A673 (cell line): ENCODE measurements at regions not wholly inside any gene's neighbourhood (a gene's known extent, or its start where the extent isn't known, plus 50 kb on each side); places are given as distances from the start of the nearest gene placed in this dataset.

ENCODE experiments used
- BruUV-seq: library from RNA; stranded (reverse); fragments of 400-500 nt; replicated peaks from 2 replicates; lab custom pipeline; 2021; lab: Mats Ljungman, UMichigan
- CTCF ChIA-PET: fragments of 300-600 bp; sonication (Branson Sonifier 250); formaldehyde crosslinking; loops from one replicate; lab custom pipeline; 2022; ENCODE audit warnings: antibody characterized with exemption; lab: Charles Lee
- POLR2A ChIA-PET: fragments of 300-600 bp; sonication (Branson Sonifier 250); formaldehyde crosslinking; loops from one replicate; lab custom pipeline; 2022; ENCODE audit warnings: antibody characterized with exemption; ENCODE audit not compliant: low non-redundant PET; lab: Charles Lee
- DNase-seq: peaks from one replicate; pipeline ENCODE4 v3.0.0-alpha.2; 2015; ENCODE audit warnings: low spot score
- H3K27ac ChIP-seq: fragments of 200-600 bp; sonication (generic); 2 replicates; pipeline ENCODE4 v1.5.1; 2016; ENCODE audit warnings: mixed run types, low read depth, mild to moderate bottlenecking, mixed read lengths, antibody characterized with exemption, low read length; ENCODE audit not compliant: poor library complexity, severe bottlenecking
- H3K27me3 ChIP-seq: fragments of 200-600 bp; sonication (generic); replicated peaks from 2 replicates; pipeline ENCODE4 v1.6.1; 2017; ENCODE audit warnings: mixed run types, low read depth, mild to moderate bottlenecking, mixed read lengths, antibody characterized with exemption, low read length; ENCODE audit not compliant: insufficient read depth, poor library complexity
- H3K36me3 ChIP-seq: fragments of 200-600 bp; sonication (generic); 2 replicates; pipeline ENCODE4 v1.6.1; 2016; ENCODE audit warnings: mixed run types, mild to moderate bottlenecking, mixed read lengths, antibody characterized with exemption, low read length; ENCODE audit not compliant: insufficient read depth, poor library complexity, severe bottlenecking
- H3K4me1 ChIP-seq: fragments of 200-600 bp; sonication (generic); 2 replicates; pipeline ENCODE4 v1.6.1; 2017; ENCODE audit warnings: mixed run types, mild to moderate bottlenecking, mixed read lengths, antibody characterized with exemption, low read length; ENCODE audit not compliant: insufficient read depth, poor library complexity, severe bottlenecking
- H3K4me3 ChIP-seq: fragments of 200-600 bp; sonication (generic); 2 replicates; pipeline ENCODE4 v1.5.1; 2016; ENCODE audit warnings: low read depth, mixed run types, mild to moderate bottlenecking, mixed read lengths, low read length; ENCODE audit not compliant: poor library complexity, severe bottlenecking
- H3K9me3 ChIP-seq: fragments of 200-600 bp; sonication (generic); 2 replicates; pipeline ENCODE4 v1.6.1; 2016; ENCODE audit warnings: mixed run types, low read depth, mild to moderate bottlenecking, mixed read lengths, antibody characterized with exemption, low read length; ENCODE audit not compliant: poor library complexity, severe bottlenecking
- CTCF ChIP-seq: fragments of 300-800, 200-600 bp; sonication (generic); conservative IDR thresholded peaks from 2 replicates; pipeline ENCODE4 v1.5.1; 2017; ENCODE audit warnings: low read depth, mild to moderate bottlenecking, antibody characterized with exemption, low read length, moderate library complexity, mixed read lengths
- EZH2 ChIP-seq: fragments of 200-600 bp; sonication (generic); IDR thresholded peaks from 2 replicates; pipeline ENCODE4 v1.6.1; 2017; ENCODE audit warnings: borderline replicate concordance, low read depth, mild to moderate bottlenecking, mixed read lengths, antibody characterized with exemption, low read length; ENCODE audit not compliant: poor library complexity, severe bottlenecking
- intact Hi-C: fragments of 100-400 bp; cut with micrococcal nuclease; formaldehyde crosslinking; loops from one replicate; pipeline ENCODE4 v1.10.0; 2022; ENCODE audit not compliant: unreplicated experiment

- H3K4me3 ChIP-seq = no peak overlapping the region
- no peaks in the 10 kb centered on the region for H3K27me3 ChIP-seq
- intact Hi-C loops = no loop called here
- H3K9me3 ChIP-seq = no peaks in the 10 kb centered on the region
- no TSS peak for BruUV-seq
- no peak for DNase-seq
- H3K36me3 ChIP-seq = no peaks in the 10 kb centered on the region
- ChIA-PET CTCF (no interaction called here), POLR2A (no interaction called here)
- no peak overlapping the region for H3K27ac ChIP-seq
- peaks cover 14% of the 10 kb centered on the region for H3K4me1 ChIP-seq
- TF ChIP-seq CTCF (no peak), EZH2 (no peak)
Measured at GRCh38 chr5:67969631-67970030, 245.9 kb upstream of the PIK3R1 start.

DNA sequence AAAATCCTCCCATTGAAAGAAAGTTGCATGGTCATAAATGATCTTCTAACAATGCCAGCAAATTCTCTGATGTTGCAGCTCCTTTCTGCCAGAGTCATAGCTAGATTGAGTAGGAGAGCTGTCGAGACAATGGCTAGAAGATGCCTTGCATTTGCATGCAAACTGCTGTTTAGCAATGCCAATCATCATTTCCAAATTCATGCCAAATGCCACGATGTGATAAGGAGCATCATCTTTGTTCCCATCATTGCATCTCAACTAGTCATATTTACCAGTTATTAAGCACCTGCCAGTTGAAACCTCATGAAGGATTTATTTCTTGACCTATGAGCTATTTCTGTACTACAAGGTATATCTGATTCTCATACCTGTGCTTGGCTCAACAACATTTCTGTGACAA lies 246.4 kb upstream of the PIK3R1 start:
- Histone ChIP-seq H3K27me3 (no peaks in the 10 kb centered on the region), H3K27ac (no peak overlapping the region), H3K4me1 (peaks cover 14% of the 10 kb centered on the region), H3K36me3 (no peaks in the 10 kb centered on the region), H3K9me3 (no peaks in the 10 kb centered on the region), H3K4me3 (no peak overlapping the region)
- no peak for DNase-seq
- TF ChIP-seq CTCF (no peak), EZH2 (no peak)
- BruUV-seq = no TSS peak
- intact Hi-C loops = no loop called here
- ChIA-PET POLR2A (no interaction called here), CTCF (no interaction called here)

DNA sequence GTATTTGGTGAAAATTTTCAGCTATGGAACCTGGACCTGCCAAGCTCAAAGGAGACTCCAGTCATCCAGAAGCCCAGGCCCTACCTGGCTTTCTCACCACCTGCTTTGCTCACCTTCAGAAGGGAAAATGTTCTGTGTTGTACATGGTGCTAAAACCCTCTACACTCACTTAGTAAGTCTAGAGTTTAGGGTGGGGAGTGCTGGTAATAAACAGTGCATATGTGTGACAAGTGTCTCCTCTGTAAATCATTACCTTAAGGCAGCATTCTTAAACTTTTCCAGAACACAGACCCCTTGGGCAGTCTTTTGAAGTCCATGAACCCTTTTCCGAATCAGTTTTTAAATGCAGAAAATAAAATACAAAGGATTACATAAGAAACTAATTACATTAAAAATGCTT lies 248.8 kb upstream of the PIK3R1 start:
- H3K9me3 ChIP-seq = no peaks in the 10 kb centered on the region
- peaks cover 10% of the 10 kb centered on the region for H3K4me1 ChIP-seq
- no peaks in the 10 kb centered on the region for H3K36me3 ChIP-seq
- ChIA-PET CTCF (no interaction called here), POLR2A (no interaction called here)
- TF ChIP-seq EZH2 (no peak), CTCF (no peak)
- H3K27me3 ChIP-seq = no peaks in the 10 kb centered on the region
- DNase-seq = no peak
- H3K27ac ChIP-seq = no peak overlapping the region
- H3K4me3 ChIP-seq = no peak overlapping the region
- intact Hi-C loops = no loop called here
- BruUV-seq = no TSS peak
